Astrocyte (in vitro differentiated cells and primary cell): ENCODE measurements at regions not wholly inside any gene's neighbourhood (a gene's known extent, or its start where the extent isn't known, plus 50 kb on each side); places are given as distances from the start of the nearest gene placed in this dataset.
"Not testable (repeated sequence)": the region's sequence is repeated elsewhere in the genome, so short reads cannot be mapped to it uniquely, and the experiment has no call there.

Experiments
- DNase-seq: peaks from one replicate; pipeline ENCODE4 v3.0.0-alpha.2; 2010; ENCODE audit warnings: low read depth
- FAIRE-seq: peaks from 2 replicates; lab custom pipeline; 2011; peaks lifted over from hg19 to GRCh38; lab: Jason Lieb, UNC
- H2AFZ ChIP-seq: 2 replicates; pipeline ENCODE4 v1.6.0; 2012; ENCODE audit warnings: low read depth, low read length, inconsistent platforms
- H3K27ac ChIP-seq: 2 replicates; pipeline ENCODE4 v1.5.1; 2011; ENCODE audit warnings: low read depth, low read length, inconsistent platforms
- H3K27me3 ChIP-seq: 2 replicates; pipeline ENCODE4 v1.6.0; 2011; ENCODE audit warnings: low read length, inconsistent platforms; ENCODE audit not compliant: insufficient read depth
- H3K36me3 ChIP-seq: 2 replicates; pipeline ENCODE4 v1.5.1; 2011; ENCODE audit warnings: low read length, inconsistent platforms; ENCODE audit not compliant: insufficient read depth
- H3K4me1 ChIP-seq: 2 replicates; pipeline ENCODE4 v1.5.1; 2011; ENCODE audit warnings: low read length, inconsistent platforms; ENCODE audit not compliant: insufficient read depth
- H3K4me2 ChIP-seq: 2 replicates; pipeline ENCODE4 v1.6.0; 2012; ENCODE audit warnings: low read length, inconsistent platforms
- H3K4me3 ChIP-seq: 2 replicates; pipeline ENCODE4 v1.5.1; 2011; ENCODE audit warnings: low read depth, mild to moderate bottlenecking, low read length, inconsistent platforms; ENCODE audit not compliant: insufficient read depth
- H3K79me2 ChIP-seq: 2 replicates; pipeline ENCODE4 v1.6.0; 2012; ENCODE audit warnings: mild to moderate bottlenecking, low read length, inconsistent platforms; ENCODE audit not compliant: insufficient read depth
- H3K9ac ChIP-seq: 2 replicates; pipeline ENCODE4 v1.6.0; 2012; ENCODE audit warnings: mild to moderate bottlenecking, low read length, inconsistent platforms
- H3K9me3 ChIP-seq: 2 replicates; pipeline ENCODE4 v1.5.1; 2012; ENCODE audit warnings: low read depth, mild to moderate bottlenecking, low read length, inconsistent platforms; ENCODE audit not compliant: insufficient read depth
- H4K20me1 ChIP-seq: 2 replicates; pipeline ENCODE4 v1.6.0; 2012; ENCODE audit warnings: low read length, inconsistent platforms; ENCODE audit not compliant: insufficient read depth
- H3K27ac Mint-ChIP-seq: one replicate; pipeline ENCODE4 v1.8.0; 2021; ENCODE audit warnings: mild to moderate bottlenecking, mixed read lengths; ENCODE audit not compliant: unreplicated experiment
- H3K27me3 Mint-ChIP-seq: one replicate; pipeline ENCODE4 v1.8.0; 2021; ENCODE audit warnings: low read depth, mixed read lengths; ENCODE audit not compliant: unreplicated experiment
- H3K36me3 Mint-ChIP-seq: one replicate; pipeline ENCODE4 v1.8.0; 2021; ENCODE audit warnings: low read depth, mixed read lengths; ENCODE audit not compliant: unreplicated experiment
- H3K4me1 Mint-ChIP-seq: one replicate; pipeline ENCODE4 v1.8.0; 2021; ENCODE audit warnings: low read depth, mixed read lengths; ENCODE audit not compliant: unreplicated experiment
- H3K4me3 Mint-ChIP-seq: one replicate; pipeline ENCODE4 v1.8.0; 2021; ENCODE audit warnings: mild to moderate bottlenecking, moderate library complexity, mixed read lengths; ENCODE audit not compliant: unreplicated experiment
- H3K9me3 Mint-ChIP-seq: one replicate; pipeline ENCODE4 v1.8.0; 2021; ENCODE audit warnings: mild to moderate bottlenecking, mixed read lengths; ENCODE audit not compliant: unreplicated experiment
- EZH2 ChIP-seq: IDR thresholded peaks from 2 replicates; pipeline ENCODE4 v1.6.1; 2012; ENCODE audit warnings: mild to moderate bottlenecking, low read length, inconsistent platforms; ENCODE audit not compliant: insufficient read depth
- TF ChIP-seq, protein P1 (sequence below): IDR thresholded peaks from 2 replicates; pipeline ENCODE4 v1.5.1; 2011; ENCODE audit warnings: low read depth, mild to moderate bottlenecking, inconsistent platforms, low read length, moderate library complexity; ENCODE audit not compliant: insufficient read depth

DNA sequence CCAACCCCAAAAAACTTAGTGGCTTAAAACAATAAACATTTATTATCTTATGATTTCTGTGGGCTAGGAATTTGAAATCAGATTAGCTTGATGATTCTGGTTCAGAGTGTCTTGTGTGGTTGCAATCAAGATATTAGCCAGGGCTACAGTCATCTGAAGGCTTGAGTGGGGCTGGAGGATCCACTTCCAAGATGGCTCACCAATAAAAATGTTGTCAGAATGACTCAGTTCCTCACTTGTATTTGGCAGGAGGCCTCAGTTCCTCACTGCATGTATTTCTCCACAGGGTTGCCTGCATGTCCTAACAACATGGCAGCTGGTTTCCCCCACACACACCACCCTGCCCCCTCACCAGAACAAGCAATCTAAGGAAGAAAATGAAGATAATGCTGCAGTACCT lies 98.2 kb upstream of the NIPBL start:
- no peaks in the 10 kb centered on the region for H3K4me1 ChIP-seq
- TF ChIP-seq, protein P1, sequence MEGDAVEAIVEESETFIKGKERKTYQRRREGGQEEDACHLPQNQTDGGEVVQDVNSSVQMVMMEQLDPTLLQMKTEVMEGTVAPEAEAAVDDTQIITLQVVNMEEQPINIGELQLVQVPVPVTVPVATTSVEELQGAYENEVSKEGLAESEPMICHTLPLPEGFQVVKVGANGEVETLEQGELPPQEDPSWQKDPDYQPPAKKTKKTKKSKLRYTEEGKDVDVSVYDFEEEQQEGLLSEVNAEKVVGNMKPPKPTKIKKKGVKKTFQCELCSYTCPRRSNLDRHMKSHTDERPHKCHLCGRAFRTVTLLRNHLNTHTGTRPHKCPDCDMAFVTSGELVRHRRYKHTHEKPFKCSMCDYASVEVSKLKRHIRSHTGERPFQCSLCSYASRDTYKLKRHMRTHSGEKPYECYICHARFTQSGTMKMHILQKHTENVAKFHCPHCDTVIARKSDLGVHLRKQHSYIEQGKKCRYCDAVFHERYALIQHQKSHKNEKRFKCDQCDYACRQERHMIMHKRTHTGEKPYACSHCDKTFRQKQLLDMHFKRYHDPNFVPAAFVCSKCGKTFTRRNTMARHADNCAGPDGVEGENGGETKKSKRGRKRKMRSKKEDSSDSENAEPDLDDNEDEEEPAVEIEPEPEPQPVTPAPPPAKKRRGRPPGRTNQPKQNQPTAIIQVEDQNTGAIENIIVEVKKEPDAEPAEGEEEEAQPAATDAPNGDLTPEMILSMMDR, result no peak
- TF ChIP-seq EZH2, result no peak
- Mint-ChIP-seq H3K9me3 (peaks cover 1% of the 10 kb centered on the region), H3K27me3 (peaks cover 2% of the 10 kb centered on the region), H3K4me1 (no peaks in the 10 kb centered on the region), H3K27ac (no peak overlapping the region), H3K4me3 (no peak overlapping the region), H3K36me3 (no peaks in the 10 kb centered on the region)
- no peaks in the 10 kb centered on the region for H3K79me2 ChIP-seq
- no peak for FAIRE-seq
- H3K9me3 ChIP-seq, result no peaks in the 10 kb centered on the region
- no peaks in the 10 kb centered on the region for H4K20me1 ChIP-seq
- no peak overlapping the region for H3K27ac ChIP-seq
- H3K4me2 ChIP-seq, result no peak overlapping the region
- H3K27me3 ChIP-seq, result no peaks in the 10 kb centered on the region
- H2AFZ ChIP-seq, result no peak overlapping the region
- H3K9ac ChIP-seq, result no peak overlapping the region
- H3K4me3 ChIP-seq, result no peak overlapping the region
- no peaks in the 10 kb centered on the region for H3K36me3 ChIP-seq
- DNase-seq, result no peak

DNA sequence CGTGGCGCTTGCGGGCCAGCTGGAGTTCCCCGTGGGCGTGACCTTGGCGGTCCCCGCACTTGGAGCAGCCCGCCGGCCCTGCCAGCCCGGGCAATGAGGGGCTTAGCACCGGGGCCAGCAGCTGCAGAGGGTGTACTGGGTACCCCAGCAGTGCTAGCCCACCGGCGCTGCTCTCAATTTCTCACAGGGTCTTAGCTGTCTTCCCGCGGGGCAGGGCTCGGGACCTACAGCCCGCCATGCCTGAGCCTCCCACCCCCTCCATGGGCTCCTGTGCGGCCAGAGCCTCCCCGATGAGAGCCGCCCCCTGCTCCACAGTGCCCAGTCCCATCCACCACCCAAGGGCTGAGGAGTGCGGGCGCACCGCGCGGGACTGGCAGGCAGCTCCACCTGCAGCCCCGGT lies 94.0 kb upstream of the NIPBL start:
- not testable (repeated sequence) for H3K4me1 Mint-ChIP-seq, FAIRE-seq, H2AFZ ChIP-seq, H3K4me2 ChIP-seq, H3K27me3 ChIP-seq, H3K27ac Mint-ChIP-seq, H3K36me3 Mint-ChIP-seq, H3K79me2 ChIP-seq, H3K4me1 ChIP-seq, H3K9me3 Mint-ChIP-seq, H3K27me3 Mint-ChIP-seq, H3K4me3 Mint-ChIP-seq, H3K27ac ChIP-seq, H3K9me3 ChIP-seq, H3K4me3 ChIP-seq, H3K36me3 ChIP-seq, DNase-seq, H4K20me1 ChIP-seq, H3K9ac ChIP-seq

DNA sequence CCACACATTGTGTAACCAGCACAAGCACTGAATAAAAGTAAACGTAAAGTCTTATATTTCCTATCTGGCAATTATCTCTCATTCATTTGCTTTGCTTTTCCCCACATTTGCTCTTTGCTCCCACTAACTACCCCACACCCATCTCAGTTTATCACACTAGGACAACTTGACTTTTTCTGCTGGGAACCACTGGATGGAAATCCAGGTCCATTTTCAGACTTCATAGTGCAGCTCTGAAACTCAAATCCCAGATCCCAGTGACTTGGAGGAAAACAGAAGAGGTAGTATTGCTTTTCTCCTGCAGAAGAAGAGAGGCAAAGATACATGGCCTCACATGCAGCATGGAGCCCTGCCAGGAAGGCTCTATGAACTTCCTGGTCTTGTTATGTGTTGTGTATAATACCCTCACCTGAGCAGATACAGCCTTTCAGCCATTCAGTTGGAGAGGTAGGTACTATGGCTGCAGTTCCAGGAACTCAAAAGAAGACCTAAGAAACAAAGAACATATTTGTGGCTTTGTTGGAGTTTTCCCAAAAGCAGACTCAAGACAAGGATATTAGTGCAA lies 90.0 kb upstream of the NIPBL start:
- Histone ChIP-seq H3K9me3 (no peaks in the 10 kb centered on the region), H4K20me1 (no peaks in the 10 kb centered on the region), H2AFZ (no peak overlapping the region), H3K27me3 (peaks cover 2% of the 10 kb centered on the region), H3K4me2 (no peak overlapping the region), H3K36me3 (no peaks in the 10 kb centered on the region), H3K79me2 (no peaks in the 10 kb centered on the region), H3K9ac (no peak overlapping the region), H3K4me3 (no peak overlapping the region), H3K27ac (no peak overlapping the region), H3K4me1 (no peaks in the 10 kb centered on the region)
- Mint-ChIP-seq H3K27ac (no peak overlapping the region), H3K9me3 (no peaks in the 10 kb centered on the region), H3K36me3 (no peaks in the 10 kb centered on the region), H3K27me3 (peaks cover 2% of the 10 kb centered on the region), H3K4me1 (no peaks in the 10 kb centered on the region), H3K4me3 (no peak overlapping the region)
- FAIRE-seq, result no peak
- DNase-seq, result no peak
- TF ChIP-seq, protein P1, result no peak
- TF ChIP-seq EZH2, result no peak
